OCI-LY1 (cell line): ENCODE measurements at regions not wholly inside any gene's neighbourhood (a gene's known extent, or its start where the extent isn't known, plus 50 kb on each side); places are given as distances from the start of the nearest gene placed in this dataset.

Experiments
- EZH2 ChIP-seq: fragments of 200-600 bp; sonication (generic), shearing (Covaris generic); IDR thresholded peaks from 2 replicates; pipeline ENCODE4 v1.8.0; 2017; ENCODE audit warnings: borderline replicate concordance, mixed run types, mild to moderate bottlenecking, antibody characterized with exemption, low read length, moderate library complexity, mixed read lengths
- TF ChIP-seq, protein P1 (sequence below): fragments of 200-600 bp; sonication (generic), shearing (Covaris generic); IDR thresholded peaks from 2 replicates; pipeline ENCODE4 v1.5.1; 2017; ENCODE audit warnings: mild to moderate bottlenecking, antibody characterized with exemption, low read length, moderate library complexity, mixed read lengths

- TF ChIP-seq, protein P1, sequence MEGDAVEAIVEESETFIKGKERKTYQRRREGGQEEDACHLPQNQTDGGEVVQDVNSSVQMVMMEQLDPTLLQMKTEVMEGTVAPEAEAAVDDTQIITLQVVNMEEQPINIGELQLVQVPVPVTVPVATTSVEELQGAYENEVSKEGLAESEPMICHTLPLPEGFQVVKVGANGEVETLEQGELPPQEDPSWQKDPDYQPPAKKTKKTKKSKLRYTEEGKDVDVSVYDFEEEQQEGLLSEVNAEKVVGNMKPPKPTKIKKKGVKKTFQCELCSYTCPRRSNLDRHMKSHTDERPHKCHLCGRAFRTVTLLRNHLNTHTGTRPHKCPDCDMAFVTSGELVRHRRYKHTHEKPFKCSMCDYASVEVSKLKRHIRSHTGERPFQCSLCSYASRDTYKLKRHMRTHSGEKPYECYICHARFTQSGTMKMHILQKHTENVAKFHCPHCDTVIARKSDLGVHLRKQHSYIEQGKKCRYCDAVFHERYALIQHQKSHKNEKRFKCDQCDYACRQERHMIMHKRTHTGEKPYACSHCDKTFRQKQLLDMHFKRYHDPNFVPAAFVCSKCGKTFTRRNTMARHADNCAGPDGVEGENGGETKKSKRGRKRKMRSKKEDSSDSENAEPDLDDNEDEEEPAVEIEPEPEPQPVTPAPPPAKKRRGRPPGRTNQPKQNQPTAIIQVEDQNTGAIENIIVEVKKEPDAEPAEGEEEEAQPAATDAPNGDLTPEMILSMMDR, result no peak
- no peak for TF ChIP-seq EZH2
These were observed 796.6 kb upstream of the GBE1 start for GRCh38 chr3:82558081-82558480.
